ENCODE measurements at regions not wholly inside any gene's neighbourhood (a gene's known extent, or its start where the extent isn't known, plus 50 kb on each side); places are given as distances from the start of the nearest gene placed in this dataset.
"Not testable (repeated sequence)": the region's sequence is repeated elsewhere in the genome, so short reads cannot be mapped to it uniquely, and the experiment has no call there.

DNA sequence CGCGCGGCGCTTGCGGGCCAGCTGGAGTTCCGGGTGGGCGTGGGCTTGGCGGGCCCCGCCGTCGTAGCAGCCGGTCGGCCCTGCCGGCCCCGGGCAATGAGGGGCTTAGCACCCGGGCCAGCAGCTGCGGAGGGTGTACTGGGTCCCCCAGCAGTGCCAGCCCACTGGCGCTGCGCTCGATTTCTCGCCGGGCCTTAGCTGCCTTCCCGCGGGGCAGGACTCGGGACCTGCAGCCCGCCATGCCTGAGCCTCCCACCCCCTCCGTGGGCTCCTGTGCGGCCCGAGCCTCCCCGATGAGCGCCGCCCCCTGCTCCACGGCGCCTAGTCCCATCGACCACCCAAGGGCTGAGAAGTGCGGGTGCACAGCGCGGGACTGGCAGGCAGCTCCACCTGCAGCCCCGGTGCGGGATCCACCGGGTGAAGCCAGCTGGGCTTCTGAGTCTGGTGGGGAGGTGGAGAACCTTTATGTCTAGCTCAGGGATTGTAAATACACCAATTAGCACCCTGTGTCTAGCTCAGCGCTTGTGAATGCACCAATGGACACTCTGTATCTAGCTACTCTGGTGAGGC lies 99.4 kb upstream of the NRBF2 start:
- TF ChIP-seq, protein P1, sequence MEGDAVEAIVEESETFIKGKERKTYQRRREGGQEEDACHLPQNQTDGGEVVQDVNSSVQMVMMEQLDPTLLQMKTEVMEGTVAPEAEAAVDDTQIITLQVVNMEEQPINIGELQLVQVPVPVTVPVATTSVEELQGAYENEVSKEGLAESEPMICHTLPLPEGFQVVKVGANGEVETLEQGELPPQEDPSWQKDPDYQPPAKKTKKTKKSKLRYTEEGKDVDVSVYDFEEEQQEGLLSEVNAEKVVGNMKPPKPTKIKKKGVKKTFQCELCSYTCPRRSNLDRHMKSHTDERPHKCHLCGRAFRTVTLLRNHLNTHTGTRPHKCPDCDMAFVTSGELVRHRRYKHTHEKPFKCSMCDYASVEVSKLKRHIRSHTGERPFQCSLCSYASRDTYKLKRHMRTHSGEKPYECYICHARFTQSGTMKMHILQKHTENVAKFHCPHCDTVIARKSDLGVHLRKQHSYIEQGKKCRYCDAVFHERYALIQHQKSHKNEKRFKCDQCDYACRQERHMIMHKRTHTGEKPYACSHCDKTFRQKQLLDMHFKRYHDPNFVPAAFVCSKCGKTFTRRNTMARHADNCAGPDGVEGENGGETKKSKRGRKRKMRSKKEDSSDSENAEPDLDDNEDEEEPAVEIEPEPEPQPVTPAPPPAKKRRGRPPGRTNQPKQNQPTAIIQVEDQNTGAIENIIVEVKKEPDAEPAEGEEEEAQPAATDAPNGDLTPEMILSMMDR (IDR thresholded peaks at IDR 0.05; ENCODE audit: extremely low read depth in 1 of 2, insufficient read depth in 1 of 2, low read depth in 1 of 2, low read length in 2 of 2): not testable (repeated sequence)
- not testable (repeated sequence) for TF ChIP-seq EZH2 (IDR thresholded peaks at IDR 0.05; ENCODE audit: borderline replicate concordance, low read depth, low read length, severe bottlenecking); POLR2A (IDR thresholded peaks at IDR 0.05; ENCODE audit: low read depth, low read length); JUN (IDR thresholded peaks at IDR 0.05; ENCODE audit: borderline replicate concordance, insufficient read depth, insufficient read length, low read depth); MYC (IDR thresholded peaks at IDR 0.05; ENCODE audit: low read depth, low read length)
- TF ChIP-seq, protein P2, sequence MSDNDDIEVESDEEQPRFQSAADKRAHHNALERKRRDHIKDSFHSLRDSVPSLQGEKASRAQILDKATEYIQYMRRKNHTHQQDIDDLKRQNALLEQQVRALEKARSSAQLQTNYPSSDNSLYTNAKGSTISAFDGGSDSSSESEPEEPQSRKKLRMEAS (IDR thresholded peaks at IDR 0.05; ENCODE audit: insufficient read depth, insufficient read length): not testable (repeated sequence)

Measured in endothelial cell of umbilical vein (primary cell).